OCI-LY7 (cell line): ENCODE measurements at regions not wholly inside any gene's neighbourhood (a gene's known extent, or its start where the extent isn't known, plus 50 kb on each side); places are given as distances from the start of the nearest gene placed in this dataset.

Experiments
- EZH2phosphoT487 ChIP-seq: fragments of 200-600 bp; sonication (generic); IDR thresholded peaks from 2 replicates; pipeline ENCODE4 v1.6.1; 2018; ENCODE audit warnings: low read depth, borderline replicate concordance, mild to moderate bottlenecking, mixed run types, antibody characterized with exemption, low read length, moderate library complexity, mixed read lengths
- TF ChIP-seq, protein P1 (sequence below): fragments of 200-600 bp; sonication (generic); conservative IDR thresholded peaks from 2 replicates; pipeline ENCODE4 v1.5.1; 2014; ENCODE audit warnings: mild to moderate bottlenecking, antibody characterized with exemption, low read length, moderate library complexity, mixed read lengths

DNA sequence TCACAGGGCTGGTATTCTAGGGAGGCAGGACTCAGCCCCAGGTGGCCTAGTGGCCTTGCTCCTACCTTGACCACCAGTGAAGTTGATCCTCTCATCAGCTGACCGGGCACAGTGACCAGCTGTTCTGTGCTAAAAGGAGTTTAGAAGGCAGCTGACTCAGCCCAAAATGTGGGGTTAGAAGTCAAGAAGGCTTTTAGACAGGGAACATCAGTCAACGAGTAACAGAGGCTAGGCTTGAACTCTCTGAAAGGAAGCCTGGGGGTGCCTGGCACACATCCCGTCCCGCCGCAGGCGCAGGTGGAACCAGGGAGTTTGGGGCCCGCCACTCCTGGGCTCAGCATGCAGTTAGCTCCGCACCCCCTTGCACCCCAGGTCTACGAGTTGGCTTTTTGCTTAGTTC is 114.9 kb upstream of the SLC45A1 start:
- TF ChIP-seq, protein P1, sequence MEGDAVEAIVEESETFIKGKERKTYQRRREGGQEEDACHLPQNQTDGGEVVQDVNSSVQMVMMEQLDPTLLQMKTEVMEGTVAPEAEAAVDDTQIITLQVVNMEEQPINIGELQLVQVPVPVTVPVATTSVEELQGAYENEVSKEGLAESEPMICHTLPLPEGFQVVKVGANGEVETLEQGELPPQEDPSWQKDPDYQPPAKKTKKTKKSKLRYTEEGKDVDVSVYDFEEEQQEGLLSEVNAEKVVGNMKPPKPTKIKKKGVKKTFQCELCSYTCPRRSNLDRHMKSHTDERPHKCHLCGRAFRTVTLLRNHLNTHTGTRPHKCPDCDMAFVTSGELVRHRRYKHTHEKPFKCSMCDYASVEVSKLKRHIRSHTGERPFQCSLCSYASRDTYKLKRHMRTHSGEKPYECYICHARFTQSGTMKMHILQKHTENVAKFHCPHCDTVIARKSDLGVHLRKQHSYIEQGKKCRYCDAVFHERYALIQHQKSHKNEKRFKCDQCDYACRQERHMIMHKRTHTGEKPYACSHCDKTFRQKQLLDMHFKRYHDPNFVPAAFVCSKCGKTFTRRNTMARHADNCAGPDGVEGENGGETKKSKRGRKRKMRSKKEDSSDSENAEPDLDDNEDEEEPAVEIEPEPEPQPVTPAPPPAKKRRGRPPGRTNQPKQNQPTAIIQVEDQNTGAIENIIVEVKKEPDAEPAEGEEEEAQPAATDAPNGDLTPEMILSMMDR = no peak
- TF ChIP-seq EZH2phosphoT487 = no peak
